HG03060 (cell line): ENCODE measurements at regions not wholly inside any gene's neighbourhood (a gene's known extent, or its start where the extent isn't known, plus 50 kb on each side); places are given as distances from the start of the nearest gene placed in this dataset.
"Not testable (repeated sequence)": the region's sequence is repeated elsewhere in the genome, so short reads cannot be mapped to it uniquely, and the experiment has no call there.

Experiments used
- ATAC-seq: cut with Tn5 transposase; IDR thresholded peaks from one replicate; pipeline ENCODE4 v1.9.1; 2021; ENCODE audit warnings: low read depth, moderate number of reproducible peaks; ENCODE audit not compliant: unreplicated experiment

- ATAC-seq: no peak
Observed at GRCh38 chr6:149127212-149127611, 190.3 kb upstream of the TAB2 start.

- no peak for ATAC-seq
Observed at GRCh38 chr6:149128489-149129145, 188.9 kb upstream of the TAB2 start.

DNA sequence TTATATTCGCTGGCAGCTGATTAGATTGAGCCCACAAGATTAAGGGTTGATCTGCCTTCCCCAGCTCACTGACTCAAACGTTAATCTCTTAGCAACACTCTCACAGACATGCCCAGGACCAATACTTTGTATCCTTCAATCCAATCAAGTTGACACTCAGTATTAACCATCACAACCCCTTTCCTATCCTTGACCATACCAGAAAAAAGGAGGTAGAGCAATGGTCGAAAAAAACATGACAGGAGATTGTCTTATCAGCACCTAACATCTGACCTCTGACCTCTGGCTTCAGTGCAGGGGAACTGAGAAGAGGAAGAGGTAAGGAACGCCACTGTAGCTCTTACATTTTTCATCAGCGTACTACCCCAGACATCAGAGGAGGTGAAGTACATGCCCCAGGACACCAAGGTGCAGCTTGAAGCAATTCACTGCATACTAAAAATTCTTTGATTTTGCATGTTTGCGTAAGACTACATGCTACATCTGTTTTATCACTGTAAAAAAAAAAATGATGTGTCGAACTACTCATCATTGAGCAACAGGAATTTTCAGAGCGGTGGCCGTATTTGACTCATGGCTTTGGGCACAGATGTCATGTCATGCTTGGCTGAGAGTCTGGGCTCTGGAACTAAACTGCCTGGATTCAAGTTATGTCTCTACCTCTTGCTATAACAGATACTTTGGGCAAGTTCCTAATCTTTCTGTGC, 188.0 kb upstream of the TAB2 start:
- no peak for ATAC-seq

- no peak for ATAC-seq
Observed at GRCh38 chr6:149130090-149130489, 187.4 kb upstream of the TAB2 start.

- ATAC-seq: no peak
Observed at GRCh38 chr6:149130508-149130907, 187.0 kb upstream of the TAB2 start.

DNA sequence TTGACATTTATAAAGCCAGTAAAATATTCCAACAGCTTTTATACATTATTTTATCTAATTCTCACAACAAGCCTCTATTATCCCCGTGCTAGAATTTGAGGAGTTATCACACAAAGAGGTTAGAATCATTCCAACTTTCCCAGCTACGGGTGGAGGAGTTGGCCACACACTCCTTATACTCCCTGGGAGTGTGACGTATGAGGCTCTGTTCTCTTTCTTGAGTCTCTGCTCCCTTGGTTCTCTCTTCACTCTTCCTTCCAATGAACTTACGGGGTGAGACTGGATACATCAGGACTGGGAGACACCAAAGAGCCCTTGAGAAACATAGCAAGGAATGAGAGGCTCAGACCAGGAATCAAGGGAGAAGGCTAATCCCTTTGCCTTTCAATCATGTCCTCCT, 185.6 kb upstream of the TAB2 start:
- ATAC-seq: no peak

GRCh38 chr6:149132336-149132735, 185.2 kb upstream of the TAB2 start:
- ATAC-seq: no peak

- no peak for ATAC-seq
Observed at GRCh38 chr6:149134511-149134933, 183.0 kb upstream of the TAB2 start.

DNA sequence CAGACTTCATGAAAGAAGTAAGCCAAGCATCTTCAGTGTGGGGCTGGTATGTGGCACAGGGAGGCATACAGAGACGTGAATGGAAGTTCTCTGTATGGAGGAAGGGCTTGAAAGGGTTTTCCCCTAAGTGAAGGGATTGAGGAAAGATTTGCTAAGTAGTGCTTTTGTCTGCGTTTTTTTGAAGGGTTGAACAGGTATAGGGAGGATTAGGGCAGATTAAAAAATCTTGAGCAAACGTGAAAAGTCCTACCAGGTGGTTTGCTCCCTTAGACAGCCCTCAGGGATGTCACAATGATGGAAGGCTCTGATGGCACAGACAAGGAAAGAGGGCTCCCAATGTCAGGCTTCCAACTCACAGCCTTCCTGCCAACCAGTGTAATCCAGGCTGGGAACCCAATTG, 181.7 kb upstream of the TAB2 start:
- ATAC-seq: no peak

DNA sequence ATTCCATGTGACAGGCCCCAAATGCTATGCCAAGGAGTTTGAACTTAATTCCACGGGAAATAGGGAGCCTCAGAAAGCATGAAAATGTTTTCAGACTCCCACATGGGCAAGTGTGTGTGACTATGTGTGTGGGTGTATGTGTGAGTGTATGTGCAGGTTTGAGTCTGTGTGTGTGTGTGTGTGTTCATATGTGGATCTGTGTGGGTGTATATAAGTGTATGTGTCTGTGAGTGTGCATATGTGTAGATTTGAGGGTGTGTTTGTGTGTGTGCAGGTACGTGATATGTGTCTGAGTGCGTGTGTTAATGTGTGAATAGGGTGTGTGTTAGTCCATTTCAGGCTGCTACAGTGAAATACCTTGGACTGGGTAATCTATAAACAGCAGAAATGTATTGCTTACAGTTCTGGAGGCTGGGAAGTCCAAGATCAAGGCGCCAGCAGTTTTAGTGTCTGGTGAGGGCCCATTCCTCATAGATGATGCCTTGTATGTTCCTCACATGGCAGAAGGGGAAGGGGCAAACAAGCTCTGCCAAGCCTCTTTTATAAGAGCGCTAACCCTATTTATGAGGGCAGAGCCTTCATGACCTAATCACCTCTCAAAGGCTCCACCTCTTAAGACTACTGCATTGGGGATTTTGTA, 181.1 kb upstream of the TAB2 start:
- no peak for ATAC-seq

- no peak for ATAC-seq
Observed at GRCh38 chr6:149136913-149137286, 180.6 kb upstream of the TAB2 start.

GRCh38 chr6:149137594-149137993, 179.9 kb upstream of the TAB2 start:
- no peak for ATAC-seq

DNA sequence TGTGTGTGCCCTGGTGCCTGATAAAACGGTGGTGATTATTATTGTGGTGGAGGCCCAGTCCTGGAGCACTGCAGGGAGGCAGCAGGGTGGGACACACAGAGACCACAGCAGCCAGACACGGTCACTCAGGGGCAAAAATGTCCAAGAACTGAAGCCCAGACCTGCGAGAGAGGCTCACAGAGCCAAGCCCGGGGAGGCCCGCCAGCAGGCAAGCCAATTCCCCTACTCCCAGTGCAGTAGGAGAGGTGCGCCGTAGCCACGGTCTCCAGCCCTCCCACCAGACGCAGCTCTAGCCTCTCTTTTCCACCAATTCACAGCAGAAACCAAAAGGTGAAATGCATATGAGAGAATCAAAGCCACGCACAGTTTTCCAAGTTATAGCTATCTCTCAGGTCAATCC, 179.4 kb upstream of the TAB2 start:
- no peak for ATAC-seq

- no peak for ATAC-seq
Observed at GRCh38 chr6:149138699-149139294, 178.7 kb upstream of the TAB2 start.

DNA sequence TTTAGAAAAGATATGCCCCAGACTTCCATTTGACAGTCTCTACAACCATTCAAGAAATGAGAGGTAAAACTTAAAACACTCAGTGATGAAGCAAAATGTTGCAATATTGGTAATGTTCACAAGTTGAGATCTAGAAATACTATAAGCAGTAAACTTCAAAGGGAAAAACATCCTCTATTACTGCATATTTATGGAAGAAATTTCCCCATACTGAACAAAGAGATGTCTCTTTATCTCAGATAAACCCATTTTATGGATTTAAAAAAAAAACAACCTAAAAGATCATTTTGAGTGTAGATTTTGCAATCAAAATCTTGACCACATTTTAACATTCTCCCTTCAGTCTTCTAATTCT, 177.8 kb upstream of the TAB2 start:
- no peak for ATAC-seq

GRCh38 chr6:149140137-149140909, 177.2 kb upstream of the TAB2 start:
- peak; percentile 79 for ATAC-seq

- no peak for ATAC-seq
Observed at GRCh38 chr6:149140910-149141290, 176.6 kb upstream of the TAB2 start.

- no peak for ATAC-seq
Observed at GRCh38 chr6:149142924-149143429, 174.5 kb upstream of the TAB2 start.

DNA sequence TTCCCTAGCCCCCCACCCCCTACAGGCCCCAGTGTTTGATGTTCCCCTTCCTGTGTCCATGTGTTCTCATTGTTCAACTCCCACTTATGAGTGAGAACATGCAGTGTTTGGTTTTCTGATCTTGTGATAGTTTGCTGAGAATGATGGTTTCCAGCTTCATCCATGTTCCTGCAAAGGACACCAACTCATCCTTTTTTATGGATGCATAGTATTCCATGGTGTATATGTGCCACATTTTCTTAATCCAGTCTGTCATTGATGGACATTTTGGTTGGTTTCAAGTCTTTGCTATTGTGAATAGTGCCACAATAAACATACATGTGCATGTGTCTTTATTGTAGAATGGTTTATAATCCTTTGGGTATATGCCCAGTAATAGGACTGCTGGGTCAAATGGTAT, 171.7 kb upstream of the TAB2 start:
- not testable (repeated sequence) for ATAC-seq

DNA sequence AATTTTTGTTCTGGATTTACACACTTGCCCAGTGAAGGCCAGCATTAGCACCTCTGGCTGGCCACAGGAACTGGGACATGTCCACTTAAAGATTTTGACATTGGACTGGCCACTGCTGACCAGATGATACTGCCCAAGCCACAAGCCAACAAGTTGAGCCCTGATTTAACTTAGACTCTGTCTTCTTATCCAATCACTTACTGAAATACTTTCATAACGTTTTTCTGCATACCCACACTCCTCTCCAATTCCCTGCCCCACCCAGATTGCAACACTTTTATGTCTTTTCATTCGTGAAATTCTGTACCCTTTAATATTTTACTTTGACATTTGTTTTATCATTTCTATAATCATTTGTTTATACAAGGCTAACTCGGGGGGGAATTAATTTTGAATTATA, 170.3 kb upstream of the TAB2 start:
- ATAC-seq: no peak
